Muscle layer of colon (tissue), 2 donors: ENCODE measurements at regions not wholly inside any gene's neighbourhood (a gene's known extent, or its start where the extent isn't known, plus 50 kb on each side); places are given as distances from the start of the nearest gene placed in this dataset.

Experiments used
- H3K27ac ChIP-seq: one replicate; pipeline ENCODE4 v1.7.0; 2013; ENCODE audit warnings: low read depth, mild to moderate bottlenecking, low read length, moderate library complexity
- H3K27me3 ChIP-seq, 2 donors: one replicate each; pipeline ENCODE4 v1.7.0; 2013; ENCODE audit warnings: low read length in 2 of 2, mild to moderate bottlenecking in 2 of 2; ENCODE audit not compliant: insufficient read depth in 2 of 2, control insufficient read depth in 1 of 2
- H3K36me3 ChIP-seq: one replicate; pipeline ENCODE4 v1.7.0; 2013; ENCODE audit warnings: mild to moderate bottlenecking, low read length; ENCODE audit not compliant: insufficient read depth
- H3K4me1 ChIP-seq: one replicate; pipeline ENCODE4 v1.7.0; 2013; ENCODE audit warnings: mild to moderate bottlenecking, low read length; ENCODE audit not compliant: insufficient read depth
- H3K4me3 ChIP-seq, 2 donors: one replicate each; pipeline ENCODE4 v1.7.0; 2013; ENCODE audit warnings: low read length in 2 of 2, low read depth in 1 of 2, mild to moderate bottlenecking in 1 of 2, moderate library complexity in 1 of 2
- H3K9ac ChIP-seq: one replicate; pipeline ENCODE4 v1.7.0; 2013; ENCODE audit warnings: low read length
- H3K9me3 ChIP-seq: one replicate; pipeline ENCODE4 v1.7.0; 2013; ENCODE audit warnings: mild to moderate bottlenecking, low read length
- donor health status: abdominal sarcoma.
- donor health status: Adenocarcinoma of cecum.

GRCh38 chr3:164514576-164514975 lies 563.7 kb downstream of the SI start:
- H3K9ac ChIP-seq: no peak overlapping the region
- H3K9me3 ChIP-seq: no peaks in the 10 kb centered on the region
- H3K27me3 ChIP-seq: no peaks in the 10 kb centered on the region
- no peak overlapping the region for H3K27ac ChIP-seq
- no peak overlapping the region for H3K4me3 ChIP-seq
- no peaks in the 10 kb centered on the region for H3K4me1 ChIP-seq
- no peaks in the 10 kb centered on the region for H3K36me3 ChIP-seq

- no peak overlapping the region for H3K4me3 ChIP-seq
- H3K27ac ChIP-seq: no peak overlapping the region
Observed at GRCh38 chr3:164507886-164508285, 570.4 kb downstream of the SI start.

GRCh38 chr3:164498917-164499316 lies 579.4 kb downstream of the SI start:
- H3K4me1 ChIP-seq: no peaks in the 10 kb centered on the region
- H3K36me3 ChIP-seq: no peaks in the 10 kb centered on the region
- no peaks in the 10 kb centered on the region for H3K27me3 ChIP-seq
- H3K4me3 ChIP-seq: no peak overlapping the region
- H3K27ac ChIP-seq: no peak overlapping the region
- no peaks in the 10 kb centered on the region for H3K9me3 ChIP-seq
- H3K9ac ChIP-seq: no peak overlapping the region

More at GRCh38 chr3:164507886-164508285, 570.4 kb downstream of the SI start:
- Histone ChIP-seq H3K9me3 (peaks cover 3% of the 10 kb centered on the region), H3K9ac (no peak overlapping the region), H3K4me1 (no peaks in the 10 kb centered on the region), H3K27me3 (no peaks in the 10 kb centered on the region), H3K36me3 (no peaks in the 10 kb centered on the region)

GRCh38 chr3:164488893-164489292 lies 589.4 kb downstream of the SI start:
- Histone ChIP-seq H3K4me1 (no peaks in the 10 kb centered on the region), H3K4me3 (no peak overlapping the region), H3K9me3 (no peaks in the 10 kb centered on the region), H3K27ac (no peak overlapping the region), H3K27me3 (no peaks in the 10 kb centered on the region), H3K9ac (no peak overlapping the region), H3K36me3 (no peaks in the 10 kb centered on the region)

- Histone ChIP-seq H3K4me3 (no peak overlapping the region), H3K9me3 (no peaks in the 10 kb centered on the region), H3K27ac (no peak overlapping the region), H3K27me3 (no peaks in the 10 kb centered on the region), H3K9ac (no peak overlapping the region), H3K36me3 (no peaks in the 10 kb centered on the region), H3K4me1 (no peaks in the 10 kb centered on the region)
Observed at GRCh38 chr3:164486150-164486549, 592.1 kb downstream of the SI start.

GRCh38 chr3:164479978-164480377 lies 598.3 kb downstream of the SI start:
- H3K36me3 ChIP-seq: no peaks in the 10 kb centered on the region
- no peaks in the 10 kb centered on the region for H3K4me1 ChIP-seq
- H3K9ac ChIP-seq: no peak overlapping the region
- no peak overlapping the region for H3K27ac ChIP-seq
- no peaks in the 10 kb centered on the region for H3K27me3 ChIP-seq
- no peaks in the 10 kb centered on the region for H3K9me3 ChIP-seq
- H3K4me3 ChIP-seq: no peak overlapping the region

- no peaks in the 10 kb centered on the region for H3K27me3 ChIP-seq
- H3K4me3 ChIP-seq: no peak overlapping the region
- no peaks in the 10 kb centered on the region for H3K36me3 ChIP-seq
- H3K27ac ChIP-seq: no peak overlapping the region
- H3K9me3 ChIP-seq: no peaks in the 10 kb centered on the region
- no peak overlapping the region for H3K9ac ChIP-seq
- no peaks in the 10 kb centered on the region for H3K4me1 ChIP-seq
Observed at GRCh38 chr3:164479406-164479805, 598.9 kb downstream of the SI start.

GRCh38 chr3:164478323-164478722 lies 600.0 kb downstream of the SI start:
- Histone ChIP-seq H3K4me3 (no peak overlapping the region), H3K27ac (no peak overlapping the region), H3K9me3 (no peaks in the 10 kb centered on the region), H3K4me1 (no peaks in the 10 kb centered on the region), H3K27me3 (no peaks in the 10 kb centered on the region), H3K36me3 (no peaks in the 10 kb centered on the region), H3K9ac (no peak overlapping the region)

GRCh38 chr3:164477403-164477802 lies 600.9 kb downstream of the SI start:
- no peaks in the 10 kb centered on the region for H3K36me3 ChIP-seq
- H3K9ac ChIP-seq: no peak overlapping the region
- H3K27ac ChIP-seq: no peak overlapping the region
- no peaks in the 10 kb centered on the region for H3K4me1 ChIP-seq
- H3K27me3 ChIP-seq: no peaks in the 10 kb centered on the region
- no peak overlapping the region for H3K4me3 ChIP-seq
- H3K9me3 ChIP-seq: no peaks in the 10 kb centered on the region

- Histone ChIP-seq H3K9ac (no peak overlapping the region), H3K36me3 (no peaks in the 10 kb centered on the region), H3K4me3 (no peak overlapping the region), H3K27ac (no peak overlapping the region), H3K9me3 (no peaks in the 10 kb centered on the region), H3K27me3 (no peaks in the 10 kb centered on the region), H3K4me1 (no peaks in the 10 kb centered on the region)
Observed at GRCh38 chr3:164476631-164477030, 601.7 kb downstream of the SI start.

GRCh38 chr3:164470471-164470870 lies 607.8 kb downstream of the SI start:
- Histone ChIP-seq H3K27me3 (no peaks in the 10 kb centered on the region), H3K36me3 (no peaks in the 10 kb centered on the region), H3K4me1 (no peaks in the 10 kb centered on the region), H3K9me3 (no peaks in the 10 kb centered on the region), H3K4me3 (no peak overlapping the region), H3K9ac (no peak overlapping the region), H3K27ac (no peak overlapping the region)

- Histone ChIP-seq H3K9ac (no peak overlapping the region), H3K4me1 (no peaks in the 10 kb centered on the region), H3K27ac (no peak overlapping the region), H3K9me3 (no peaks in the 10 kb centered on the region), H3K27me3 (no peaks in the 10 kb centered on the region), H3K36me3 (no peaks in the 10 kb centered on the region), H3K4me3 (no peak overlapping the region)
Observed at GRCh38 chr3:164468055-164468454, 610.2 kb downstream of the SI start.
